ENCODE measurements at regions not wholly inside any gene's neighbourhood (a gene's known extent, or its start where the extent isn't known, plus 50 kb on each side); places are given as distances from the start of the nearest gene placed in this dataset.
"Not testable (repeated sequence)": the region's sequence is repeated elsewhere in the genome, so short reads cannot be mapped to it uniquely, and the experiment has no call there.

GRCh38 chr12:131269551-131269950, 315.8 kb downstream of the ADGRD1 start:
- TF ChIP-seq CTCF (IDR thresholded peaks at IDR 0.05; ENCODE audit: extremely low read depth, missing control alignments), result no peak
- no peak for DNase-seq (ENCODE audit: low spot score)

- not testable (repeated sequence) for DNase-seq (ENCODE audit: low spot score)
Observed at GRCh38 chr12:131269977-131270376, 316.3 kb downstream of the ADGRD1 start.

DNA sequence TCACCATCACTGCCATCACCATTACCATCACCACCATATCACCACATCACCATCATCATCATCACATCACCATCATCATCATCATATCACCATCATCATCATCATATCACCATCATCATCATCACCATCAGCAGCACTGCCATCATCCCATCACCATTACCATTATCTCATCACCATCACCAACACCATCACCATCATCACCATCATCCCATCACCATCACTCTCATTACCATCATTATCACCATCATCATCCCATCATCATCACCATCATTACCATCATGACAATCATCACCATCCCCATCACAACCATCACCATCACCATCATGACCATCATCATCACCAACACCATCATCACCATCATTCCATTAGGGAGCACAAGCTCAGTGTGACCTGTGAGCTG, 318.0 kb downstream of the ADGRD1 start:
- no peak for DNase-seq (ENCODE audit: low spot score)
- no peak for TF ChIP-seq CTCF (IDR thresholded peaks at IDR 0.05; ENCODE audit: extremely low read depth, missing control alignments)

DNA sequence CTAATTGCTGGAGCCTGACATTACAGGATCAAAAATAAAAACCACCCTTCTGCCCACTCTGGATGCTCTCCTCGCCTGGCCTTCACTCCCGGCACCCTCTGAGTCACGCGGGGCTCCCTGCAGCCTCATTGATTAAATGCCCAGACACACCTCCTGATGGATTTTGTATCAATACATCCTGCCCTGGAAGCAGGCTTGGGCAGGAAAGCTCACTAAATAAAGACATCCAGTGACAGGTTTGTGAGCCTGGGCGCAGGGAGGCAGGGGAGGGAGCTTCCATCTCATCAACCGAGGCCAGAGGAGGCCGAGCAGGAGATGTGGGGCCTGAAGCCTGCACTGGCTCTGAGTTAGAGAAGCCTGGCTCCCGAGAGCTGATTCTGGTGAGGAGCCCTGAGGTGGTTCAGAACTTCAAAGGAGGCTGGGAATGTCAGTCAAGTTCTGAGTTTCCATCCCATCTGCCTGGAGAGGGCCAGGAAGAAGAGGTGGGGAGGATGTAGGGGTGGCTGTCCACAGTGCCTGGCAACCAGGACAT, 318.6 kb downstream of the ADGRD1 start:
- DNase-seq (ENCODE audit: low spot score), result not testable (repeated sequence)

DNA sequence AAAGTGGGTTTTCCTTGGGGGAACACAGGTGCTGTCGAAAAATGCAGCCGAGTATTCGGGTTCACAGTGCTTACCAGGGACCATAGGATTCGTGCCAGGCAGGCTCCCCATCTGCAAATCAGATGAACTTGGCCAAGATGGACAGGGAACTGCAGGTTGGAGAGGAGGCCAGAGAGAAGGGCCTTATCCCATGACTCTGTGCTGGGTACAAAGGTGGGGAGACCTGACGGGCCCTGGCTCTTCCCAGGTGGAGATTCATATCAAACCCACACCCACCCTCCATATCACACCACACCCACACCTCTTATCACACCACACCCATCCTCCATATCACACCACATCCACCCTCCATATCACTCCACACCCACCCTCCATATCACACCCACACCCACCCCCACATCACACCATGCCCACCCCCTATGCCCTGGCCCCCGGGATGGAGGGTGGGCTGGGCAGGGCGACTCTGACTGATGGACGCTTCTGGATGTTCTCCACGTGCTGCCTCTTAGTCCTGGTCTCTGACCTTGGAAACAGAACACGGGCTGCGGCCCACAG, 319.7 kb downstream of the ADGRD1 start:
- no peak for DNase-seq (ENCODE audit: low spot score)
- TF ChIP-seq CTCF (IDR thresholded peaks at IDR 0.05; ENCODE audit: extremely low read depth, missing control alignments), result no peak

GRCh38 chr12:131274061-131274460, 320.4 kb downstream of the ADGRD1 start:
- no peak for TF ChIP-seq CTCF (IDR thresholded peaks at IDR 0.05; ENCODE audit: extremely low read depth, missing control alignments)
- no peak for DNase-seq (ENCODE audit: low spot score)

- no peak for TF ChIP-seq CTCF (IDR thresholded peaks at IDR 0.05; ENCODE audit: extremely low read depth, missing control alignments)
- no peak for DNase-seq (ENCODE audit: low spot score)
Observed at GRCh38 chr12:131274906-131275305, 321.2 kb downstream of the ADGRD1 start.

DNA sequence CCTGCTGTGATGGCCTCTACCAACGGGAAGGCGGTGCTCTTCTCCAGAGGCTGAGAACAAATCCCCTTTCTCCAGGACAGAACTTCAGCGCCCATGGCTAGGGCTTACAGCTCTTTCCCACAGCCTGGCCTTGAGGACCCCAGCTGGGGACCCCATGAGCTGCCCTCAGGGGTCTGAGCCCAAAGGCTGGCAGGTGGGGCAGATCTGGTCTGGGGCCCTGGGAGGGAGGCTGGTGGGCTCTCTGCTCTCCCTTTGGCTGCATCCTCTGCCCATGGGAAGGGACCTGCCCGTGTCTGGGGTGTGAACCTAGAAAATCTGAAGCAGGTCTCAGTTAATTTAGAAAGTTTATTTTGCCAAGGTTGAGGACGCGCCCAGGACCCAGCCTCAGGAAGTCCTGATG, 322.1 kb downstream of the ADGRD1 start:
- no peak for TF ChIP-seq CTCF (IDR thresholded peaks at IDR 0.05; ENCODE audit: extremely low read depth, missing control alignments)
- DNase-seq (ENCODE audit: low spot score), result no peak

Data from GM20000 (cell line).